GM21717 (cell line): ENCODE measurements at regions not wholly inside any gene's neighbourhood (a gene's known extent, or its start where the extent isn't known, plus 50 kb on each side); places are given as distances from the start of the nearest gene placed in this dataset.

Source experiments
- ATAC-seq: cut with Tn5 transposase; IDR thresholded peaks from one replicate; pipeline ENCODE4 v1.9.1; 2021; ENCODE audit warnings: mild to moderate bottlenecking, moderate library complexity; ENCODE audit not compliant: unreplicated experiment

- ATAC-seq: no peak
These were observed 74.4 kb upstream of the PPARA start for GRCh38 chr22:46075764-46076531.

GRCh38 chr22:46076651-46077339 lies 73.5 kb upstream of the PPARA start:
- no peak for ATAC-seq

GRCh38 chr22:46077669-46078099 lies 72.6 kb upstream of the PPARA start:
- ATAC-seq: no peak

GRCh38 chr22:46078241-46079092 lies 71.9 kb upstream of the PPARA start:
- ATAC-seq: no peak

- ATAC-seq: no peak
These were observed 71.0 kb upstream of the PPARA start for GRCh38 chr22:46079093-46079860.

- no peak for ATAC-seq
These were observed 70.2 kb upstream of the PPARA start for GRCh38 chr22:46079861-46080821.

GRCh38 chr22:46081036-46081830 lies 69.1 kb upstream of the PPARA start:
- no peak for ATAC-seq

GRCh38 chr22:46081831-46082210 lies 68.5 kb upstream of the PPARA start:
- no peak for ATAC-seq

GRCh38 chr22:46082633-46083032 lies 67.7 kb upstream of the PPARA start:
- ATAC-seq: no peak

GRCh38 chr22:46083383-46084350 lies 66.7 kb upstream of the PPARA start:
- ATAC-seq: no peak

- no peak for ATAC-seq
These were observed 66.0 kb upstream of the PPARA start for GRCh38 chr22:46084376-46084775.

- ATAC-seq: no peak
These were observed 65.1 kb upstream of the PPARA start for GRCh38 chr22:46084943-46085827.

- ATAC-seq: no peak
These were observed 64.3 kb upstream of the PPARA start for GRCh38 chr22:46085828-46086576.

GRCh38 chr22:46086577-46087335 lies 63.6 kb upstream of the PPARA start:
- no peak for ATAC-seq

- no peak for ATAC-seq
These were observed 63.0 kb upstream of the PPARA start for GRCh38 chr22:46087336-46087690.
